Activated T-helper 2 cell treated with anti-CD3 and anti-CD28 coated beads, Interferon-gamma antibody, Interleukin-2, Interleukin-4, amounts not matched to agents 10 μg/mL and 5 μg/mL and 100 μg/mL, durations not matched to agents 14 hours and 24 hours and 36 hours (primary cell): ENCODE measurements at regions not wholly inside any gene's neighbourhood (a gene's known extent, or its start where the extent isn't known, plus 50 kb on each side); places are given as distances from the start of the nearest gene placed in this dataset.
"Not testable (repeated sequence)": the region's sequence is repeated elsewhere in the genome, so short reads cannot be mapped to it uniquely, and the experiment has no call there.

Source experiments
- DNase-seq: peaks from one replicate; pipeline ENCODE4 v3.0.0; 2021; ENCODE audit warnings: low spot score
- H3K27ac Mint-ChIP-seq: one replicate; pipeline ENCODE4 v1.8.0; 2021; ENCODE audit warnings: mixed read lengths
- H3K27me3 Mint-ChIP-seq: one replicate; pipeline ENCODE4 v1.8.0; 2021; ENCODE audit warnings: low read depth, mixed read lengths
- H3K36me3 Mint-ChIP-seq: one replicate; pipeline ENCODE4 v1.8.0; 2021; ENCODE audit warnings: low read depth, mixed read lengths
- H3K4me1 Mint-ChIP-seq: one replicate; pipeline ENCODE4 v1.8.0; 2021; ENCODE audit warnings: low read depth, mixed read lengths
- H3K4me3 Mint-ChIP-seq: one replicate; pipeline ENCODE4 v1.8.0; 2021; ENCODE audit warnings: low read depth, mild to moderate bottlenecking, moderate library complexity, mixed read lengths
- H3K9me3 Mint-ChIP-seq: one replicate; pipeline ENCODE4 v1.8.0; 2021; ENCODE audit warnings: mixed read lengths
- intact Hi-C: fragments of 100-400 bp; cut with micrococcal nuclease; formaldehyde crosslinking; loops from one replicate; pipeline ENCODE4 v1.15.1; 2023

DNA sequence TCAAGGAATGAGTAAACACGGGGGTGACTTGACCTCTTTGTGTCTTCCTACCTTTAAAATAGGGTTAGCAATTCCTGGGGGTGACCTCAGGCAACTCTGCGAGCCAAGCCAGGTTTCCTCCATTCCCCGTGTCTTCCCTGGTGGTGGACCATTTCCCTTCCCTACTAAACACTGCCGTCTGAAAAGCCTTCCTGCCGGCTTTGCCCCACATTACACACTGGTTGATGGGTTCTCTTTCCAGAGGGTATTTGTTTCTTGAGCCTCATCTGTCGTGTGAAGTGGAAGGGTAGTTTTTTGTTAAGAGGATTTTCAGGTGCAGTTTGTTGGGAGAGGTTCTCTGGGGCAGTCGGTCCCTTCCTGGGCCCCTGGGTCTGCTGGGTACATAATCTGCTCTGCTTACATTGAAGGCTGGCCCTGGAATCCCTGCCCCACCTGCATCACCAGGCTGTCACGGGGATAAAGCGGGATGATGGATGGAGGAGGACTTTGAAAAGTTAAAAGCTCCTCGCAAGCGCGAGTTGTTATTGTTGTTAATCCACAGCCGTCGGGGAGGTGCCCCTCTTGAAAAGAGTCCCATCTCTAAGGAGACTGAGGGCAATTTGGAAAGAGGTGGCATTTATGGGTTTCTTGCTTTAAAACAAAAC is 175.4 kb upstream of the SPRED2 start:
- peaks cover 8% of the 10 kb centered on the region for H3K27me3 Mint-ChIP-seq
- no peaks in the 10 kb centered on the region for H3K9me3 Mint-ChIP-seq

DNA sequence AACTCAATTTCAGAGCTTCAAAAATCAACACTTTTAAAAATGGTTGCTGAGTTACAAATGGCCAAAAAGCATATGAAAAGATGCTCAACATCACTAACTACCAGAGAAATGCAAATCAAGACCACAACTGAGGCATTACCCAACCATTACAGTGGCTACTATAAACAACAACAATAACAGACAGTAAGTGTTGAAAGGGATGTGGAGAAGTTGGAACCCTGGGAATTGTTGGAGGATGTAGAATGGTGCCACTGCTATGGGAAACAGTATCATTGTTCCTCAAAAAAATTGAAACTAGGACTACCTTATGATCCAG is 173.3 kb upstream of the SPRED2 start:
- H3K9me3 Mint-ChIP-seq, result no peaks in the 10 kb centered on the region
- H3K27me3 Mint-ChIP-seq, result peaks cover 8% of the 10 kb centered on the region
- intact Hi-C loops, result loop anchor here (1.0 kb wide), 1 partner anchor 304 kb away; no protein-coding TSS in a partner anchor
- no peak for DNase-seq
- H3K4me1 Mint-ChIP-seq, result peaks cover 15% of the 10 kb centered on the region
- no peaks in the 10 kb centered on the region for H3K36me3 Mint-ChIP-seq
- H3K4me3 Mint-ChIP-seq, result no peak overlapping the region
- peak overlapping the region; percentile 47 for H3K27ac Mint-ChIP-seq

More for the DNA sequence above, 175.4 kb upstream of the SPRED2 start:
- Mint-ChIP-seq H3K4me3 (no peak overlapping the region), H3K4me1 (peaks cover 15% of the 10 kb centered on the region), H3K27ac (no peak overlapping the region), H3K36me3 (no peaks in the 10 kb centered on the region)
- intact Hi-C loops, result no loop called here
- no peak for DNase-seq

DNA sequence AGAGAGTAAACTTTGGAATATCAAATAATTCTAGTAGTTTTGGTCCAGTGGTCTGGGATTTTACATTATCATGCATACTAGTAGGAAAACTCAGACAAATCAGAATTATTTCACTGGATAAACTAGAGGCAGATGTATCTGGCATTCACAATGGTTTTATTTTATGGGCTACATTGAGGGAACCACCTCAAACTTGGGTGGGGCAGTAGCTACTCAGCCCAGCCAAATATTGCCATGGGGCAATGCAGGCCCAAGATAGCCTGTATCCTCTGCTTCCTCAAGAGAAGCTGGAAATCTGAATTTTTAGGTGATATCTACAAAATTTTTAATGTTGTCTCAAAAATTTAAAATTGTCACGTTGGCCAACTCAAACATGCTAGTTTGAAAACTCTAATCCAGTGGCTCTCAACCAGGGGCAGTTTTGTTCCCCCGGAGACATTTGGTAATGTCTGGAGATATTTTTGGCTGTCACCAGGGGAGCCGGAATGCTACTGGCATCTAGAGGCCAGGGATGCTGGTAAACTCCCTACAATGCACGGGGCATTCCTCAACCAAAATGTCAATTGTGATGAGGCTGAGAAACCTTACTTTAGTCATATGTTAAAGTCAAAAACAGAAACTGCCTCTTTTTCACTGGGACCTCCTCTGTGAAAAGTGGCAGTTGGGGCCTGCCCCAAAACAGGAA is 172.8 kb upstream of the SPRED2 start:
- H3K27me3 Mint-ChIP-seq, result peaks cover 8% of the 10 kb centered on the region
- peak overlapping the region; percentile 47 for H3K27ac Mint-ChIP-seq
- peaks cover 15% of the 10 kb centered on the region for H3K4me1 Mint-ChIP-seq
- DNase-seq, result no peak
- intact Hi-C loops, result no loop called here
- H3K9me3 Mint-ChIP-seq, result no peaks in the 10 kb centered on the region
- H3K36me3 Mint-ChIP-seq, result no peaks in the 10 kb centered on the region
- H3K4me3 Mint-ChIP-seq, result no peak overlapping the region

DNA sequence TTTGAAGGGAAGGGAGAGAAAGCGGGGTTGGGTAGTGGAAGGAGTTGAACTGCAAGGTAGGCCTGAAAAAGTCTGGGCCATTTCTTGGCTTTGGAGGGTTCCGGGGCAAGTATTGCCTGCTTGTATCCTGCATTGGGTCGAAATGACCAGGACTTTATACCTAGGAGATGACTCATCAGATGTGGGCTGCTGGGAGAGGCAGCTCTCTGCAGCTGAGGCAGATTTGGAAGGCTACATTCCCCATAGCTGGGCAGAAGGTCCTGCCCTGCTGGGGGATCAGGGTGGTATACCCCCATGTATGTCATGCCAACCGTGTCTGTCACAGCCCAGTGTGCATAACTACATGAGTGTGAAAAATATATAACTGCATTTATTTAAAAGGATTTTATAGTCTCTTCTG is 171.8 kb upstream of the SPRED2 start:
- Mint-ChIP-seq H3K36me3 (no peaks in the 10 kb centered on the region), H3K27ac (no peak overlapping the region), H3K4me1 (peaks cover 15% of the 10 kb centered on the region), H3K4me3 (no peak overlapping the region), H3K27me3 (peaks cover 7% of the 10 kb centered on the region), H3K9me3 (no peaks in the 10 kb centered on the region)
- intact Hi-C loops, result no loop called here
- no peak for DNase-seq

DNA sequence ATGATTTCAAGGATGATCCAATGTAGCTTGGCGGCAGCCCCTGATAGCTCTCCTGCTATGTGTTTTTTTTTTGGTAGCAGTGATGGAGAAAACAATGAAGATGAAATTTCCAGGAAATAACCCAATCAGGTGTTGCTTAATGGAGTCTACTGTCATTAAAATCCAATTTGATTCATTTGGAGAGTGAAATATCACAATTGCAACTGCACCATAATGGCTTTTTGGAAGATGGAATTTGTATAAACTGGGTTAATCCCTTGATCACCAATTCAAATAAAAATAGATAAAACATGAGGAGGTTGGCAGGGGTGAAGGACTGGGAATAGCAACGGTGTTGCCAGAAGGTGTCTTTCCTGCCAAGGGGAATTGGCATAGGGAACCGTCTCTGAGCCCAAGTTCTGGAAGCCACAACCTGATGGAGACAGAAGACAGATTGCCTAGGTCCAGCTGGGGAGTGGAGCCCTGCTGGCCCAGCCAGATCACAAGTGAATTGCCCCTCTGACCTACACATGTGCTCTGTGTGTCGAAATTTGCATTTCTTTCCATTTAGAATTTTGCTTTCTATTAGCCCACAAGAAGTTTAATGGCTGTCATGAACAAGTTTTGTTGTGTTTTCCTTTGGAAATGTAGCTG is 170.3 kb upstream of the SPRED2 start:
- H3K36me3 Mint-ChIP-seq, result no peaks in the 10 kb centered on the region
- no peaks in the 10 kb centered on the region for H3K9me3 Mint-ChIP-seq
- DNase-seq, result no peak
- H3K27ac Mint-ChIP-seq, result no peak overlapping the region
- H3K4me1 Mint-ChIP-seq, result peaks cover 15% of the 10 kb centered on the region
- intact Hi-C loops, result no loop called here
- H3K27me3 Mint-ChIP-seq, result peaks cover 4% of the 10 kb centered on the region
- no peak overlapping the region for H3K4me3 Mint-ChIP-seq

DNA sequence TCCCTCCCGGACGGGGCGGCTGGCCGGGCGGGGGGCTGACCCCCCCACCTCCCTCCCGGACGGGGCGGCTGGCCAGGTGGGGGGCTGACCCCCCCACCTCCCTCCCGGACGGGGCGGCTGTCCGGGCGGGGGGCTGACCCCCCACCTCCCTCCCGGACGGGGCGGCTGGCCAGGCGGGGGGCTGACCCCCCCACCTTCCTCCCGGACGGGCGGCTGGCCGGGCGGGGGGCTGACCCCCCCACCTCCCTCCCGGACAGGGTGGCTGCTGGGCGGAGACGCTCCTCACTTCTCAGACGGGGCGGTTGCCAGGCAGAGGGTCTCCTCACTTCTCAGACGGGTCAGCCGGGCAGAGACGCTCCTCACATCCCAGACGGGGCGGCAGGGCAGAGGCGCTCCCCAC is 168.5 kb upstream of the SPRED2 start:
- intact Hi-C loops, H3K27me3 Mint-ChIP-seq, DNase-seq, H3K27ac Mint-ChIP-seq, H3K4me3 Mint-ChIP-seq, H3K4me1 Mint-ChIP-seq, H3K36me3 Mint-ChIP-seq, H3K9me3 Mint-ChIP-seq: not testable (repeated sequence)

DNA sequence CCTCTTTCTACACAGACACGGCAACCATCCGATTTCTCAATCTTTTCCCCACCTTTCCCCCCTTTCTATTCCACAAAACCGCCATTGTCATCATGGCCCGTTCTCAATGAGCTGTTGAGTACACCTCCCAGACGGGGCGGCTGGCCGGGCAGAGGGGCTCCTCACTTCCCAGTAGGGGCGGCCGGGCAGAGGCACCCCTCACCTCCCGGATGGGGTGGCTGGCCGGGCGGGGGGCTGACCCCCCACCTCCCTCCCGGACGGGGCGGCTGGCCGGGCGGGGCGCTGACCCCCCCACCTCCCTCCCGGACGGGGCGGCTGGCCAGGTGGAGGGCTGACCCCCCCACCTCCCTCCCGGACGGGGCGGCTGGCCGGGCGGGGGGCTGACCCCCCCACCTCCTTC is 168.0 kb upstream of the SPRED2 start:
- DNase-seq, H3K4me3 Mint-ChIP-seq, H3K36me3 Mint-ChIP-seq, H3K27ac Mint-ChIP-seq, H3K4me1 Mint-ChIP-seq, H3K9me3 Mint-ChIP-seq, intact Hi-C loops: not testable (repeated sequence)
- H3K27me3 Mint-ChIP-seq, result peaks cover 12% of the 10 kb centered on the region

DNA sequence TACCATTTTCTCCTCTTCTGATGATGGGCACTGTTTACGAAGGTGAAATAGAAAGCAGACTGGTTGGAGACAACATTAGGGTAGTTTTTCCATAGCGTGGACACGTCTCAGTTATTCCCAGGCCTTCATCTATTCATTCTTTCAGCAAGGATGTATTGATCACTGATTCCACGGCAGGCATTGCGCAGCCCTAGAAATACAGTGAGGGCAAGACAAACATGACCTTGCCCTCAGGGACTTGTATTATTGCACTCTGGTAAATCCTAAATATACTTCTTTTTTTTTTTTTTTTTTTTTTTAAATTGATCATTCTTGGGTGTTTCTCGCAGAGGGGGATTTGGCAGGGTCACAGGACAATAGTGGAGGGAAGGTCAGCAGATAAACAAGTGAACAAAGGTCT is 167.3 kb upstream of the SPRED2 start:
- no peak overlapping the region for H3K4me3 Mint-ChIP-seq
- no peak for DNase-seq
- intact Hi-C loops, result no loop called here
- no peaks in the 10 kb centered on the region for H3K4me1 Mint-ChIP-seq
- no peak overlapping the region for H3K27ac Mint-ChIP-seq
- no peaks in the 10 kb centered on the region for H3K36me3 Mint-ChIP-seq
- H3K27me3 Mint-ChIP-seq, result peaks cover 12% of the 10 kb centered on the region
- H3K9me3 Mint-ChIP-seq, result no peaks in the 10 kb centered on the region

DNA sequence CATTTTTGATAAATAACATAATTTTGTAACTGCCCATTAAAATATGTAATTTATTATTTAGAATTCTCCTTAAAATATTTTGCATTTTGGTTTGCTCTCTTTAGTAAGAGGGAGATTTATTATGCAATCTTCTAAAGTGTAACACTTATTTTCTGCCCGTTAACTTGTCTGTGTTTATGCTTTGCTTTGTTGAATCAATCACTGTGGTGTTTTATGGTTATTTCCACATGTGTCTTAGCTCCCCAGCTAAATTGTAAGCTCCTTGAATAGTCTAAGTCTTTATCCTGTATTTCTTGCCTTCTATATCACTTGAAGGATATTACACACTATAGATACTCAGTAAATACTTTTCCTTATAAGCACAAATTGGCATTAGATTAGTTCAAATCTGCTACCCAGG is 166.6 kb upstream of the SPRED2 start:
- H3K4me1 Mint-ChIP-seq, result no peaks in the 10 kb centered on the region
- H3K9me3 Mint-ChIP-seq, result no peaks in the 10 kb centered on the region
- no peak for DNase-seq
- no peaks in the 10 kb centered on the region for H3K36me3 Mint-ChIP-seq
- peaks cover 12% of the 10 kb centered on the region for H3K27me3 Mint-ChIP-seq
- intact Hi-C loops, result no loop called here
- H3K27ac Mint-ChIP-seq, result no peak overlapping the region
- no peak overlapping the region for H3K4me3 Mint-ChIP-seq

DNA sequence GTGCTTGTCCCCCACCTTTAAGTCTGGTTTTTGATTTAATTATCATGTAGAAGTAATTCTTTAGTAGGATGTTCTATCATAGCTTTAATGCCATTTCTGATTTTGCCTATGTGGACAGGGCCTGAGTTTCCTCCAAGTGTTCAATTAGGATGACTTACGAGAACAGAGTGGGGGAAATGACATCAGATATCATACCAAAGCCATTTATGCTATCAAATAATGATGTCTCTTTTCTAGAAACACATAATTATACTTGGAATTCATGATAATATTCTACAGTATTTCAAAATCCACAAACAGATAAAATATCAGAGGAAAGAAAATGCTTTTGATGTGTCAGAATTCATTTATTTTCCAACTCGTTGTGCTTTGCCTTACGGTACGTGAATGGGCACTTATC is 165.9 kb upstream of the SPRED2 start:
- peaks cover 9% of the 10 kb centered on the region for H3K27me3 Mint-ChIP-seq
- no peak overlapping the region for H3K4me3 Mint-ChIP-seq
- no peaks in the 10 kb centered on the region for H3K9me3 Mint-ChIP-seq
- no peak for DNase-seq
- H3K36me3 Mint-ChIP-seq, result no peaks in the 10 kb centered on the region
- intact Hi-C loops, result no loop called here
- no peak overlapping the region for H3K27ac Mint-ChIP-seq
- no peaks in the 10 kb centered on the region for H3K4me1 Mint-ChIP-seq

DNA sequence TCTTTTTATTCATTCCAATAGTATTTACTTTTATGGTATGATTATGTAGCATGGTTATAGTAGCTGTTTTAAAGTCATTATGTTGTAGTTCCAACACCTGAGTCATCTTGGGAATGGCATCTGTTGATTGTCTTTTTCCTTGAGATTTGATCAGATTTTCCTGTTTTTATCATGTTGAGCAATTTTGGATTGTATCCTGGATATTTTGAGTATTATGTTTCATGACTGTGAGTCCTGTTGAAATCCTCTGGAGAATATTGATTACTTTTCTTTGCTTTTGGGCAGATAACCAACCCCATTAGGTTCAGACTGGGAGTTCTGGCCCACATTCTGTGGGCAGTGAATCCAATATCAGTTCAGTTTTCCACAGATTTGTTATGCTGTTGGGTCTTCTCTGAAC is 163.2 kb upstream of the SPRED2 start:
- Mint-ChIP-seq H3K27me3 (peaks cover 17% of the 10 kb centered on the region), H3K4me3 (no peak overlapping the region), H3K27ac (no peak overlapping the region), H3K4me1 (no peaks in the 10 kb centered on the region), H3K36me3 (no peaks in the 10 kb centered on the region), H3K9me3 (no peaks in the 10 kb centered on the region)
- no peak for DNase-seq
- intact Hi-C loops, result no loop called here

DNA sequence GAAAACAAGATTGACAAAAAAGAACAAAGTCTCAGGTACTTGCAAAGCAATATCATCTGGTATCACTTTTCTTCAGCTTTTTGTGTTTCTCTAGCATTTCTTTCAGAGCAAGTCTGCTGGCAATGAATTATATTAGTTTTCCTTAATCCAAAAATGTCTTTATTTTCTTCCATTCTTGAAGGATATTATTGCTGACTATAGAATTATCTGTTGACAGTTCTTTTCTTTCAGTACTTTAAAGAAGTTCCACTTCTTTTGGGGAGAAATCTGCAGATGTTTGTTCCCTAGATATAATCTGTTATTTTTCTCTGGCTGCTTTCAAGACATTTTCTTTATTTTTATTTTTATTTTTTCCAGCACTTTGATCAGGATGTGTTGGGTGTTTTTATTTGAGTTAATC is 161.8 kb upstream of the SPRED2 start:
- H3K4me1 Mint-ChIP-seq, result no peaks in the 10 kb centered on the region
- H3K9me3 Mint-ChIP-seq, result no peaks in the 10 kb centered on the region
- no peak overlapping the region for H3K4me3 Mint-ChIP-seq
- peaks cover 24% of the 10 kb centered on the region for H3K27me3 Mint-ChIP-seq
- H3K27ac Mint-ChIP-seq, result no peak overlapping the region
- no peak for DNase-seq
- no peaks in the 10 kb centered on the region for H3K36me3 Mint-ChIP-seq
- intact Hi-C loops, result no loop called here

DNA sequence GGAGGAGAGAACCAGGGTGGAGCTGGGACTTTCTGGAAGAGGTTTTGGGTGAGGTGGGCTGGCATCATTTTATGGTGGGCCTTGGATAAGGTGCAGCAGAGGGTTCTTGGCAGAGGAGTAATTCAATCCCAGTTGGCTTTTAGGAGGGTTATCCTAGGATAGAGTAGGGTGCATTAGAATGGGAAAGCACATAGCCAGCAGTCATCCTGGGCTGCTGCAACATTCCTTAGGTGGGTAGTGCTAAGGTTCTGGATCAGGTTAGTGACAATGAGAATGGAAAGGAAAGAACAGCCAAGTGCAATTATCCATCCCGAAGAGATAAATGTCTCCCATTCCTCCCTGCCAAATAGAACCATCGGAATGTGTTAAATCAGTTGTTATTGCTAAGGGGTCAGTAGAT is 157.3 kb upstream of the SPRED2 start:
- intact Hi-C loops, result no loop called here
- Mint-ChIP-seq H3K9me3 (no peaks in the 10 kb centered on the region), H3K27me3 (peaks cover 15% of the 10 kb centered on the region), H3K4me3 (no peak overlapping the region), H3K36me3 (no peaks in the 10 kb centered on the region), H3K4me1 (no peaks in the 10 kb centered on the region), H3K27ac (no peak overlapping the region)
- DNase-seq, result no peak
